VCaP (cell line): ENCODE measurements at regions not wholly inside any gene's neighbourhood (a gene's known extent, or its start where the extent isn't known, plus 50 kb on each side); places are given as distances from the start of the nearest gene placed in this dataset.

Source experiments
- H3K27ac ChIP-seq: fragments of 450-650 bp; 2 replicates; pipeline ENCODE4 v1.5.1; 2017
- TF ChIP-seq, protein P1 (sequence below): fragments of 450-650 bp; conservative IDR thresholded peaks from 2 replicates; pipeline ENCODE4 v1.5.1; 2017; ENCODE audit warnings: mild to moderate bottlenecking, moderate library complexity

DNA sequence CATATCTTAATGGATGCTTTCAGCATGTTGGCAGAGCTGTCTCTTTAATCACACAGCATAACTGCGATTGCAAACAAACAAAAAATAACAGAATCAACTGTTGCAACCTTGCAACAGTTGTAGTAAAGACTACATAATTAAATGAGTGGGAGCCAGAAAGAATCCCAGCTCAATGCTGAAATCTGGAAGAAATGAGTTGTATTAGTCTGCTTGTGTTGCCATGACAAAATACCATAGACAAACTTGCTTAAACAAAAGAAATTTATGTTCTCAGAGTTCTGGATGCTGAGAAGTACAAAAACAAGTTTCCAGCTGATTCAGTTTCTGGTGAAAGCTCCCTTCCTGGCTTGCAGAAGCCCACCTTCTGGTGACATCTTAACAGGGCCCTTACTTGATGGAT is 260.9 kb upstream of the TUSC1 start:
- no peak overlapping the region for H3K27ac ChIP-seq
- TF ChIP-seq, protein P1, sequence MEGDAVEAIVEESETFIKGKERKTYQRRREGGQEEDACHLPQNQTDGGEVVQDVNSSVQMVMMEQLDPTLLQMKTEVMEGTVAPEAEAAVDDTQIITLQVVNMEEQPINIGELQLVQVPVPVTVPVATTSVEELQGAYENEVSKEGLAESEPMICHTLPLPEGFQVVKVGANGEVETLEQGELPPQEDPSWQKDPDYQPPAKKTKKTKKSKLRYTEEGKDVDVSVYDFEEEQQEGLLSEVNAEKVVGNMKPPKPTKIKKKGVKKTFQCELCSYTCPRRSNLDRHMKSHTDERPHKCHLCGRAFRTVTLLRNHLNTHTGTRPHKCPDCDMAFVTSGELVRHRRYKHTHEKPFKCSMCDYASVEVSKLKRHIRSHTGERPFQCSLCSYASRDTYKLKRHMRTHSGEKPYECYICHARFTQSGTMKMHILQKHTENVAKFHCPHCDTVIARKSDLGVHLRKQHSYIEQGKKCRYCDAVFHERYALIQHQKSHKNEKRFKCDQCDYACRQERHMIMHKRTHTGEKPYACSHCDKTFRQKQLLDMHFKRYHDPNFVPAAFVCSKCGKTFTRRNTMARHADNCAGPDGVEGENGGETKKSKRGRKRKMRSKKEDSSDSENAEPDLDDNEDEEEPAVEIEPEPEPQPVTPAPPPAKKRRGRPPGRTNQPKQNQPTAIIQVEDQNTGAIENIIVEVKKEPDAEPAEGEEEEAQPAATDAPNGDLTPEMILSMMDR: no peak

DNA sequence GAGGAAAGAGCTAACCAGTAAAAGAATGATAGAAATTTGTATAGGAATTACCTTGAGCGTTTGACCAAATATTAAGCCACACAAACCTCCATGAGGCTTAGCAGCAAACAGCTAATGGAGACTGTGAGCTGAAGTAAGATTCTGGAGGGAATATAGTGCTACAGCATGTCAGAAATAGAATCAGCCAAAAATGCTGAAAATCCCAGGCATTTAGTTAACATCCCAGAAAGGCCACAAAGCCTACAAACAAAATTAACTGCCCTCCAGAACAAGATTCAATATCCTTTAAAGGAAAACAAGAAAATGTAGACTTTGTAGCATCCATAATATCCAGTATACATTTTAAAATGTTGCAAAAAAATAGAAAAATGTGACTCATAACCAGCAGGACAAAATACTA is 257.8 kb upstream of the TUSC1 start:
- TF ChIP-seq, protein P1: no peak

DNA sequence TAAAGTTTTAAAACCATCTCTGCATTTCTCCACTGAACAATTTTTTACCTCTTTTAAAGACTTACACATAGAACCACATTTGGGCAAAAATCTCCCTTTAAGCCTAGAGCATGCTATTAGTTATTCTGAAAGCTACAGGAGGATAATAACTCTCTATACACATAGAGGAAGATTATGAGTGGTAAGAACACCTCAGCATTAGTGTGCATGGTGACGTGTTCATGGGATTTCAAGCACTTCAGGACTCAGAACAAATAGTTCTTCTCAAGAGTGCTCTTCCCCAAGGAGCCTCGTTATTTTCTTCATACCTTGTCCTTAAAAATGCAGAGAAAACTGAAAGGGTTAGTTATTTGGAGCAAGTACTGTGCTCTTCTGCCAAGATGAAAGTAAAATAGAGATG is 256.9 kb upstream of the TUSC1 start:
- TF ChIP-seq, protein P1: no peak
- H3K27ac ChIP-seq: no peak overlapping the region

More for the DNA sequence above, 257.8 kb upstream of the TUSC1 start:
- no peak overlapping the region for H3K27ac ChIP-seq

DNA sequence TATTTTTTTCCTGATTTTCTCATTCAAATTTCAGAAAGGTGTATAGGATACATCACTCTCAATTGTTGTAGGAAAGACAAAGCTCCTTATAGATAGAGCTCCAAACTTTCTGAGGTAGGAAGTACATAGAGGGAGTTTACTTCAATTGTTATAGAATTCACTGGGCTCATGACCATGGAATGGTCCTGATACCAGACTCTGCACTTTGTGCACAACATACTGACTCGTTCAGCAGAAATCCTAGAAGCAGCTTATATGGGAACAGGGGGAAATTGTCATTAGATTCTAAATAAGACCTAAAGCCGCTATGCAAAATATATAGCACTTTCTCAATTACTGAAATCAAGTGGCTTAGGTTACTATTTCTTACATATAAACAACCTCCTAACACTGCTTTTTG is 240.5 kb upstream of the TUSC1 start:
- no peak overlapping the region for H3K27ac ChIP-seq
- TF ChIP-seq, protein P1: no peak

DNA sequence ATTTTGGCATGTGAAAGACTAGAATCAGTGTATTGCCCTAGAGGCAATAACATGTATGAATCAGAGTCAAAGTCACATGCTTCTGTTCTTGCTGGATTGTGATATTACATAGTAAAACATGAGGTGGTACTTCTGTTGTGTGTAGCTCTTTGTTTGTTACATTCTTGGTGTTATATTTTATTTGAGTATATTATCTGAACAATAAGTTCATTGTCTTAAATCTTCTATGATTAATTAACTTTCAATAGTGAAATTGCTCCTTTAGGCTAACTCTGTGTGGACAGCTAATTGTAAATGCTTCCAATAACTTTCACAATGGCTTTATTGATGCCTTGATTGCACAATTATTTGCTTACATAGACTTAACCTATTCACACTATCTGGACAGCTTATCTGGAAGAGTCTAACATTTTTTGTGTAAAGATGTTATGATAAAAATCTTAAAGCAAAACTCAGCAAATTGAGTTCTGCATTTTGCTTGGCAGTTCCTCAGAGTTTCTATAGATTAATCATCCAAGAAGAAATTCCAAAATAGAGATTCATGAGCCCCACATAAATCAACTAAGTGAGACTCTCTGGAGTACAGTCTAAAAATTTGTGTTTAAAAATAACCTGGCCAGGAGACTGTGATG is 239.6 kb upstream of the TUSC1 start:
- H3K27ac ChIP-seq: no peak overlapping the region
- TF ChIP-seq, protein P1: no peak

DNA sequence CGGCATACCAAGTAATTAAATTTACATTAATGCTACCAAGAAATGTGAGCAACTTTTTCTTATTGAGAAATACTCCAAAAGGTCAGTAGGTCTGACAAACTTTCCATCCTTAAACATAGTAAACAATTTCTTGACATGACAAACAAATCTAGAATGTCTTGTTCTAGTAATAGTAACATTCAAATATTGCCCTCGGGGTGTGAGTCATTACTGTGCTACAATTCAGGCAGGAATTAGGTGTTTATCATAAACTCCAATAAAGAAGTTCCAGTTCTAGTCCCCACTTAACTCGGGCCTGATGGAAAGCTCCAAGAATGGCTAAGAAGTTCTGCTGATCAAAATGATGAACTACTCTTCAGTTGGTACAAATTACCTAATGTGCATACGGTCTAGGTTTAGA is 235.6 kb upstream of the TUSC1 start:
- TF ChIP-seq, protein P1: no peak
- no peak overlapping the region for H3K27ac ChIP-seq

DNA sequence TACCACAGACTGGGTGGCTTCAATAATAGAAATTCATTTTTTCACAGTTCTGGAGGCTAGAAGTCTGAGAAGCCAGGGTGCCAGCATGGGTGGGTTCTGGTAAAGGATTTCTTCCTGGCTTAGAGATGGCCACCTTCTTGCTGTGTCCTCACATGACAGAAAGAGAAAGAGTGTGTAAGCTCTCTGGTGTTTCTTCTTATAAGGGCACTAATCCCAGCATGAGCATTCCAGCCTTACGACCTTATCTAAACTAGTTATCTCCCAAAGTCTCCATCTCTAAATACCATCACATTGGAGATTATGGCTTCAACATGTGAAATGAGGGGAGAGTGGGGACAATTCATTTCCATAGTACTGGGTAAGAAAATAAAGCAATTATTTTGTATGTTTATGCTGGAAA is 226.5 kb upstream of the TUSC1 start:
- no peak overlapping the region for H3K27ac ChIP-seq
- TF ChIP-seq, protein P1: no peak
